Glutamatergic neuron (in vitro differentiated cells): ENCODE measurements at regions not wholly inside any gene's neighbourhood (a gene's known extent, or its start where the extent isn't known, plus 50 kb on each side); places are given as distances from the start of the nearest gene placed in this dataset.
A peak's percentile ranks its signal among the peaks of the same experiment; 100 is the strongest.

Source experiments
- DNase-seq: peaks from one replicate; pipeline ENCODE4 v3.0.0; 2022
- H3K27ac Mint-ChIP-seq: one replicate; pipeline ENCODE4 v1.8.0; 2020; ENCODE audit warnings: mild to moderate bottlenecking, mixed read lengths, inconsistent platforms; ENCODE audit not compliant: unreplicated experiment
- H3K27me3 Mint-ChIP-seq: one replicate; pipeline ENCODE4 v1.8.0; 2020; ENCODE audit warnings: mild to moderate bottlenecking, moderate library complexity, mixed read lengths, inconsistent platforms; ENCODE audit not compliant: unreplicated experiment
- H3K36me3 Mint-ChIP-seq: one replicate; pipeline ENCODE4 v1.8.0; 2020; ENCODE audit warnings: mild to moderate bottlenecking, mixed read lengths, inconsistent platforms; ENCODE audit not compliant: unreplicated experiment
- H3K4me1 Mint-ChIP-seq: one replicate; pipeline ENCODE4 v1.8.0; 2020; ENCODE audit warnings: mild to moderate bottlenecking, low read depth, mixed read lengths, inconsistent platforms; ENCODE audit not compliant: unreplicated experiment
- H3K4me3 Mint-ChIP-seq: one replicate; pipeline ENCODE4 v1.8.0; 2020; ENCODE audit warnings: mild to moderate bottlenecking, mixed read lengths, inconsistent platforms; ENCODE audit not compliant: unreplicated experiment
- H3K9me3 Mint-ChIP-seq: one replicate; pipeline ENCODE4 v1.8.0; 2020; ENCODE audit warnings: mild to moderate bottlenecking, moderate library complexity, mixed read lengths, inconsistent platforms; ENCODE audit not compliant: unreplicated experiment
- TF ChIP-seq, protein P1 (sequence below): fragments of 200-600 bp; sonication (generic); IDR thresholded peaks from one replicate; pipeline ENCODE4 v1.5.0; 2021; ENCODE audit not compliant: partially characterized antibody, unreplicated experiment

DNA sequence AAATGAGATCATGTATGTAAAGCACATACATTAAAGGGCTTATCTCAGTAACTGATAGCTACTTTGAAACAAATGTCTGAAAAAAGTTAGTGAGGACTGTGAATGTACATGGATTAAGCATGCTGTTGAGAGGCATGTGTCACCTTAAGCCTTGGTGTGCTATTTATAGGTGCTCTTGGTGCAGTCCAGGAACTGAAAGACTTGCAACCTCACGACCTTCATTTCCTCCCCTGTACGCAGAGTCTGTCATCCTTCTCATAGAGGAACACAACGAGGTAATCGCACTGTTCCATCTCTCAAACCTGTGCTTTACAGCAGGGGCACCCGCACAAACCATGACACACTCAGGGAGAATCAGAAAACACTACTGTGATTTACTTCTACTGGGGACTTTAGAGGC is 65.6 kb downstream of the UFM1 start:
- no peaks in the 10 kb centered on the region for H3K27me3 Mint-ChIP-seq
- H3K4me1 Mint-ChIP-seq, result no peaks in the 10 kb centered on the region
- no peak overlapping the region for H3K4me3 Mint-ChIP-seq
- peaks cover 1% of the 10 kb centered on the region for H3K9me3 Mint-ChIP-seq
- no peaks in the 10 kb centered on the region for H3K36me3 Mint-ChIP-seq
- TF ChIP-seq, protein P1, sequence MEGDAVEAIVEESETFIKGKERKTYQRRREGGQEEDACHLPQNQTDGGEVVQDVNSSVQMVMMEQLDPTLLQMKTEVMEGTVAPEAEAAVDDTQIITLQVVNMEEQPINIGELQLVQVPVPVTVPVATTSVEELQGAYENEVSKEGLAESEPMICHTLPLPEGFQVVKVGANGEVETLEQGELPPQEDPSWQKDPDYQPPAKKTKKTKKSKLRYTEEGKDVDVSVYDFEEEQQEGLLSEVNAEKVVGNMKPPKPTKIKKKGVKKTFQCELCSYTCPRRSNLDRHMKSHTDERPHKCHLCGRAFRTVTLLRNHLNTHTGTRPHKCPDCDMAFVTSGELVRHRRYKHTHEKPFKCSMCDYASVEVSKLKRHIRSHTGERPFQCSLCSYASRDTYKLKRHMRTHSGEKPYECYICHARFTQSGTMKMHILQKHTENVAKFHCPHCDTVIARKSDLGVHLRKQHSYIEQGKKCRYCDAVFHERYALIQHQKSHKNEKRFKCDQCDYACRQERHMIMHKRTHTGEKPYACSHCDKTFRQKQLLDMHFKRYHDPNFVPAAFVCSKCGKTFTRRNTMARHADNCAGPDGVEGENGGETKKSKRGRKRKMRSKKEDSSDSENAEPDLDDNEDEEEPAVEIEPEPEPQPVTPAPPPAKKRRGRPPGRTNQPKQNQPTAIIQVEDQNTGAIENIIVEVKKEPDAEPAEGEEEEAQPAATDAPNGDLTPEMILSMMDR, result no peak
- H3K27ac Mint-ChIP-seq, result no peak overlapping the region
- no peak for DNase-seq

DNA sequence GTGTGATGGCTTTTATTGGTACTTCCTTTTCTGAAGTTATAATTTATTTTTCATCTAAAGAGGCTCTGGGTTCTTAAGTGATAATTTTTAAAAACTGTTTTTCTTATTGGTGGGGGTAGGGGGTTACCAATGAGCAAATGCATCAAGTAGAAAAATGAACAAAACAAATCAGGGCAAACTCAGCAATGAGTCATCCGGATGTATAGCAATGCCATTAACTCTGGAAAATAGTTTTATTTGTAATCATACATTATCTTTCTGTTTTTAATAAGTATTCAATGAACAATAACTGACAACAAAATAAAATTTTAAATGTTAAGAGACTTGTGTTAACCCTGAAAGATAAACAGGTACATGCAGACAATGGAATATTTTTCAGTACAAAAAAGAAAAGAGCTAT is 67.6 kb downstream of the UFM1 start:
- H3K4me3 Mint-ChIP-seq, result no peak overlapping the region
- H3K4me1 Mint-ChIP-seq, result no peaks in the 10 kb centered on the region
- no peaks in the 10 kb centered on the region for H3K27me3 Mint-ChIP-seq
- TF ChIP-seq, protein P1, result no peak
- H3K27ac Mint-ChIP-seq, result no peak overlapping the region
- H3K9me3 Mint-ChIP-seq, result peaks cover 1% of the 10 kb centered on the region
- DNase-seq, result no peak
- no peaks in the 10 kb centered on the region for H3K36me3 Mint-ChIP-seq

DNA sequence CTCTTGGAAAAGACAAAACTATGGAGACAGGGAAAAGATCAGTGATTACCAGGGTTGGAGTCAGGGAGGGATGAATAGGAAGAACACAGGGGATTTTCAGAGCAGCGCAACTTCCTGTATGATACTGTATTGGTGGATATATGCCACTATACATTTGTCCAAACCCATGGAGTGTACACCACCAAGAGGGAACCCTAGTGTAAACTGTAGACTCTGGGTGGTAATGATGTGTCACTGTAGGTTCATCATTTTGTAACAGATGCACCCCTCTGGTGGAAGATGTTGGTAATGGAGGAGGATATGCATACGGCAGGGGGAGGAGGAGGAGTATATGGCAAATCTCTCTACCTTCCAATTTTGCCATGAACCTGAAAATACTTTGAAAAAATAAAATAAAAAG is 68.1 kb downstream of the UFM1 start:
- H3K4me1 Mint-ChIP-seq, result no peaks in the 10 kb centered on the region
- no peaks in the 10 kb centered on the region for H3K36me3 Mint-ChIP-seq
- no peaks in the 10 kb centered on the region for H3K27me3 Mint-ChIP-seq
- no peak for DNase-seq
- TF ChIP-seq, protein P1, result peak; percentile 42
- H3K4me3 Mint-ChIP-seq, result no peak overlapping the region
- H3K9me3 Mint-ChIP-seq, result peaks cover 1% of the 10 kb centered on the region
- no peak overlapping the region for H3K27ac Mint-ChIP-seq

DNA sequence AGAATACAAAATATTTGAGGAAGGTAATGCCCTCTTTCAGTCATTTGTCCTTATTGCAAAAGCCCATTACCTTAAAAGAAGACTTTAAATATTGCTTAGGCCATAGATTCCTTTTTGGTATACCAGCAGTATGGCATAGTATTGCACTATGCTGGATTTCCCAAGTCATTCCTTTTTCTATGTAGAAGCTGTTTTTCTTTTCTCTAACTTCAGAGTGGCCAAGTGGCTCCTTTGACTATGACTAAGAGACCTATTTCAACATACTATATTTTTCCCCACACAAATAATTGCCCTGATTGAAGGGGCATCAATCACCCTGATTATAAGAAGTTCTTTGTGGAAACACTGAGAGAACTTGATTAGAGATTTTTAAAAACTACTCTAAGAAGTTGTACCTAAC is 68.6 kb downstream of the UFM1 start:
- Mint-ChIP-seq H3K36me3 (no peaks in the 10 kb centered on the region), H3K9me3 (peaks cover 1% of the 10 kb centered on the region), H3K27ac (no peak overlapping the region), H3K4me1 (no peaks in the 10 kb centered on the region), H3K4me3 (no peak overlapping the region), H3K27me3 (no peaks in the 10 kb centered on the region)
- no peak for DNase-seq
- TF ChIP-seq, protein P1, result no peak

DNA sequence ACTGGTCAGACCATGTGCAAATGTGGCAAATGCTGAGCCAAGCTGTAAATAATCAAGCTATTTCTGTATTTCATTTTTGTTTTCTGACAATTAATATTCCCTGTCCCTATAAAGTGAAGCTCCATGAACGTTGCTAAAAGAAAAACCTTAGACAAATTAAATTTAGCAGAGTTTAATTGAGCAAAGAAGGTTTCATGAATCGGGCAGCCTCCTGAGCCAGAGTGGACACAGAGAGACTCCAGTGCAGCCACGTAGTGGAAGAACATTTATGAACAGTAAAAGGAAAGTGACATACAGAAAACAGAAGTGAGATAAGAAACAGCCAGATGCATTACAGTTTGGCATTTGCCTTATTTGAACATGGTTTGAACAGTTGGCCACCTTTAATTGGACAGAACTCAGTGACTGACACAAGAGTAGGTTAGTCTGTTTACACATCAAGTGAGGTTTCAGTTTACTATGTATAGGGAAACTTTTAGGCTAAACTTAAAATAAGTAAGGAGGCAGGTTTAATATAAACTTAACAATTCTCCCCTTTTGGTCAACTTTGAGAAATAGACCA is 69.7 kb downstream of the UFM1 start:
- Mint-ChIP-seq H3K4me1 (no peaks in the 10 kb centered on the region), H3K9me3 (peaks cover 1% of the 10 kb centered on the region), H3K4me3 (no peak overlapping the region), H3K27ac (no peak overlapping the region), H3K27me3 (no peaks in the 10 kb centered on the region), H3K36me3 (no peaks in the 10 kb centered on the region)
- TF ChIP-seq, protein P1, result no peak
- DNase-seq, result no peak
